ENCODE measurements at regions not wholly inside any gene's neighbourhood (a gene's known extent, or its start where the extent isn't known, plus 50 kb on each side); places are given as distances from the start of the nearest gene placed in this dataset.
"Not testable (repeated sequence)": the region's sequence is repeated elsewhere in the genome, so short reads cannot be mapped to it uniquely, and the experiment has no call there.

- no peak for DNase-seq
Observed at GRCh38 chr21:14058566-14058965, 152.2 kb downstream of the LIPI start.

GRCh38 chr21:14057841-14058481 is 152.8 kb downstream of the LIPI start:
- DNase-seq = not testable (repeated sequence)

DNA sequence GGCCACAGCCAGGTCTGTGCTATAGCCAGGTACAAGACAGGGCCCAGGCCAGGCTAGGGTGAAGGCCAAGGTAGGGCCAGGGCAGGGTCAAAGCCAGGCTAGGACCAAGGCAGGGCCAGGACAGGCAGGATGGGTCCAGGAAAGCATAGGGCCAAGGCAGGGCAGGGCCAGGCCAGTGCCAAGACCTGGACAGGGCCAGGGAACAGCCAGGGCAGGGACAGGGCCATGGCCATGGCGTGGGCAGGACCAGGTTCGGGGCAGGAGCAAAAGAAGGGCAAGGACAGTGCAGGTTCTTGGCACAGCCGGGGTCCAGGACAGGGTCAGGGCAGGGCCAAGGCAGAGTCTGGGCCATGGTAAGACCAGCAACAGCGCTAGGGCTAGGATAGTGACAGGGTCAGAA is 153.4 kb downstream of the LIPI start:
- no peak for DNase-seq

- DNase-seq = no peak
Observed at GRCh38 chr21:14056771-14057191, 154.0 kb downstream of the LIPI start.

GRCh38 chr21:14055746-14056515 is 154.8 kb downstream of the LIPI start:
- DNase-seq = not testable (repeated sequence)

- no peak for DNase-seq
Observed at GRCh38 chr21:14054682-14055081, 156.1 kb downstream of the LIPI start.

DNA sequence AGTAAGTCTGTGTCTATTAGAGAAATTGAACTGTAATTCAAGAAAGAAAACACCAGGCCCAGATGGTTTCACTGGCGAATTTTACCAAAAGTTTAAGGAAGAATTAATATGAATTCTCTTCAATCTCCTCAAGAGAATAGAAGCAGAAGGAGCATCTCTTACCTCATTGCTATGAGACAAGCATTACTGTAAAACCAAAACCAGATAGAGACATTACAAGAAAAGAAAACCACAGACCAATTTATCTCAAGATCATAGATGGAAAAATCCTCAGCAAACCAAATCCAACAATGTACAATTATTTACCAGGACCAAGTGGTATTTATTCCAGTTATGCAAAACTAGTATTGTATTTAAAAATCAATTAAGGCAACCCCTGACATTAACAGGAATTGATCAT is 160.6 kb downstream of the LIPI start:
- no peak for DNase-seq

DNA sequence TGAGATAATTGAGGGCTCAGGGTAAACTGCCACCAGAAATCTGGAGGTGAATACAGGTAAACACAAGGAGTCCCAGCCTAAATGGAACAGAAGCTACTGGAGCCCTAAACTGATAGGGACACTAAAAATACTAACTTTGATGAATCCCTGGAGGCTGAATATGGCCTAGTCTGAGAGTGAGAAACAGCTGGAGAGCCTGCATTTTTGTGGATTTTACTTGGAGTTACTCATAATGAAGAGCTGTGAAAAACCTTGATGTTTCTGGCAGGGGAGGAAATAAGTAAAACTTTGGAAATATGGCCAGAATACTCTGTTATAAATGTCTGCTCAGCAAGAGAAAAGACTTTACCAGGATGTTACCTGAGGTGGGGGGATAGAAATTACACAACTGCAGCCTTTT is 164.4 kb downstream of the LIPI start:
- no peak for DNase-seq

DNA sequence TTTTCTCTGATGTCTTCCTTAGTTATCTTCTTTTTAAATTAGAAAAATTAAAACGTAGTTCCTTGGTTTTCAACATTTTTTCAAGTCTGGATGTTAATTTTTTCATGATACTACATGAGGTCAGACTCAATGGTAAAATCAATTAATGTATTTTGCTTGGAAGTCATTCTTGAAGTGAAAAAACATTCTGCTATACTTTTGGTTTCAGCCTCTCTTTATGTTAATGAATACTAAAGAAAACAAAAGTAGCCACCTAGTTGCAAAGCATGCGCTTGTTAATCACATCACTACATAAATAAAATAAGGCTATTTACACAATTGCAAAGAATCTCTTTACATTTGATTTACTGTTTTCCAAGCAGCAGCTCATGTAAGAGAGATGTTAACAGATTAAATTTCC is 170.4 kb downstream of the LIPI start:
- no peak for DNase-seq

GRCh38 chr21:14028619-14029018 is 182.1 kb downstream of the LIPI start:
- DNase-seq = not testable (repeated sequence)

DNA sequence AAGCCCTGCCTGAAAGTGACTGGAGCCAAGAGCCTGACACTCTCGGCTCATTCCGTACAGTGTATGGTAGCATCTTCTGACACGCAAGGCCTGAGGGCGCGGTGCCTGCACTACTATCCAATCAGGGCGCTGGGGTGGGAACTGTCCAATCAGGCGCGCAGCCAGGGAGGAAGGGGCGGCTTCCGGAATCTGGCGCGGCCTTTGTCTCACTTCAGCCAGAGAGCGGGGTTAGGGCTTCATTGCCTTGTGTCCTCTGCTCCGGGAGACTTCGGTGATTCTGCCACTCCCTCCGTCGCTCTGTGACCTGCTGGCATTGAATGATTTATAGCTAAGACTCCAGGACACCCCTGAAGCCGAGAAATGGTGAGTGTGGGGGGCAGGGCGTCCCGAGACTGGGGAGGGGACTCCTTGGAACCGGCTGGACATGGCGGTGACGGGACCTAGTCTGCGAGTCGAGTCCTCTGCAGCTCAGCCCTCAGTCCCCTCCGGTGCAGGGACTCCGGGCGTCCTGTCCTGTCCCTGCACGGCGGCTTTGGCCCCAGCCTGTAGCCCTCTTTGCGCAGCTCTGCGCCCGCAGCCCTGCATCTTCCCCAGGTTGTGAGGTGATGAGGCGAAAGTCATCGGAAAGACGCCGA is 183.4 kb downstream of the LIPI start:
- DNase-seq = peak; percentile 75 to 79

DNA sequence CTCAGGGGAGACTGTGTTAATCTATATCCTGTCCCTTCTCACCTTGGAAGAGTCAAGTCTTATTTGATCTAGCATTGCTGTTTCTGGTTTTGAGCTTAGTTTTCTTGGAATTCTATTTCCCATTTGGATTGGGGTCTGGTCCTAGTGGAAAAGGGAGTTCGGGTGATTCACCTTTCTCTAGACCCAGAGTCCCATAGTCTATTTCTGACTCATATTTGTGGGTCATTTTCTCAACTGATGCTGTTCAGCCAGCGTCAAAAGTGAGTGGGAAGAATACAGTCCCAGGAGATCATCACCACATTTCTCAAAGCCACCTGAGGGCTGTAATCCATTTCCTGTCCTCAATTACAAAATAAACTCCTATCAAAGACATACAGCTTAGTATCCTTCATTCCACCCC is 190.6 kb downstream of the LIPI start:
- not testable (repeated sequence) for DNase-seq

- not testable (repeated sequence) for DNase-seq
Observed at GRCh38 chr21:14015841-14016240, 194.9 kb downstream of the LIPI start.

DNA sequence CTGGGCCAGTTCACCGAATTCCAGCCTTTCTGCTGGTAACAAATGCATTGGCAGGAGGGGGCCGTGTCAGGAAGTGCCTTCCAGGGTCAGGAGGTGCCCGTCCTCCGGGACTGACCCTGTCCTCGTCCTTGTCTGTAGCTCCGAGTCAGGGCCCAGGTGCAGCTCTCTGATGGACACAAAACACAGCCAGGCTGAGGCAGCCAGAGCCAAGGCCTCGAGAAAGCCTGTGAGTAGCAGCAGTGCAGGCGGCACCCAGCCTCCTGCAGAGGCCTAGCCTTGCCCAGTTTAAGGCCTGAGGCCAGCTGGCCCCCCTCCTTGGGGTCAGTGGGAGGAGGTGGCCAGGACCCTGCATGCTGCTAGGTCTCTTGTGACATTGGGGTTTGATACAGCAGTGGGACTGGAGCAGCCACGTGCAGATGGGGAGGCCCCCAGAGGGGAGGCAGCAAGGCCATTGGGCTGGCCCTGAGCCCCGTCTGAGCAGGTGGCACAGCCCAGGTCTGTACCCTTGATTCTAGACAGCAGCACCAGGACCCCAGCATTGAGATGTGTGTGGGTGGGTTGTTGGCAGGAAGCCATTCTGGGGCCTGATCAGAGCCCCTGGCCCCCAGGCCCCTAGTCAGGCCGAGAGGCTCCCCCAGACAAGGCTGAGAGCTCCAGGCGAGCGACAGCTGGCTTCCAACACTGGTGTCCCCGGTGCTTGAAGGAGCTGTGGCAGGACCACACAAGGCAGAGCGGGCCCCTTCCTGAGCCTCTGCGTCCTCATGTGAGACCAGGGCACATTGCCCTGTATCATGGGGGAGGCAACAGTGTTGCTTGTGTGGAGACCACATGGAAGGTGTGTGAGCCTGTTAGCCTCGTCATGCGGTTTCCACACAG is 196.9 kb downstream of the LIPI start:
- DNase-seq = not testable (repeated sequence)

GRCh38 chr21:14013056-14013603 is 197.6 kb downstream of the LIPI start:
- no peak for DNase-seq

GRCh38 chr21:14012409-14012808 is 198.3 kb downstream of the LIPI start:
- no peak for DNase-seq

- DNase-seq = not testable (repeated sequence)
Observed at GRCh38 chr21:14011751-14012150, 199.0 kb downstream of the LIPI start.

DNA sequence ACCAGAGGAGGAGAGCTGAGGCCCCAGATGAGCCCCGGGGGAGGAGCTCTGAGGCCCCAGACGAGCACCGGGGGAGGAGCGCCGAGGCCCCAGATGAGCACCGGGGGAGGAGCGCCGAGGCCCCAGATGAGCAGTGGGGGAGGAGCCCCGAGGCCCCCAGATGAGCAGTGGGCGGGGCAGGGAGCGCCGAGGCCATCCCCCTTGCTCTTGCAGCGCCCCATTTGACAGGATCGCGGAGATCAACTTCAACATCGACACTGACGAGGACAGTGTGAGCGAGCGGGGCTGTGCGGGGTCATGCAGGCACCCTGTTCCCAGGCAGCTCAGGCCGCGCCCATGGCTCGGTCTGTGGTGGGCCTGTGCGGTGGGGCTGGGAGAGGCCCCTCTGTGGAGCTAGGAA is 199.6 kb downstream of the LIPI start:
- DNase-seq = not testable (repeated sequence)

DNA sequence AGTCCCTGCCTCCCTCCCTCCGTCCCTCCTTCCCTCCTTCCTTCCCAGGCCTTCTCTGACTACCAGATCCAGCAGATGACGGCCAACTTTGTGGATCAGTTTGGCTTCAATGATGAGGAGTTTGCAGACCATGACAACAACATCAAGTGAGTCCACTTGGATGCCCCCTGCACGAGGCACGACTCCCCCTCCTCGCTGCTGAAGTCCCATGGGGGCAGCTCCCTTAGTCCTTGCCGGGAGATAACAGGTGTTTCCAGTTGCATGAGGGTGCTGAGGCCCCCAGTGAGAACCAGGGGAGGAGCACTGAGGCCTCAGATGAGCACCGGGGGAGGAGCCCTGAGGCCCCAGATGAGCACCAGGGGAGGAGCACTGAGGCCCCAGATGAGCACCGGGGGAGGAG is 200.0 kb downstream of the LIPI start:
- no peak for DNase-seq

GRCh38 chr21:14009990-14010389 is 200.8 kb downstream of the LIPI start:
- DNase-seq = not testable (repeated sequence)

DNA sequence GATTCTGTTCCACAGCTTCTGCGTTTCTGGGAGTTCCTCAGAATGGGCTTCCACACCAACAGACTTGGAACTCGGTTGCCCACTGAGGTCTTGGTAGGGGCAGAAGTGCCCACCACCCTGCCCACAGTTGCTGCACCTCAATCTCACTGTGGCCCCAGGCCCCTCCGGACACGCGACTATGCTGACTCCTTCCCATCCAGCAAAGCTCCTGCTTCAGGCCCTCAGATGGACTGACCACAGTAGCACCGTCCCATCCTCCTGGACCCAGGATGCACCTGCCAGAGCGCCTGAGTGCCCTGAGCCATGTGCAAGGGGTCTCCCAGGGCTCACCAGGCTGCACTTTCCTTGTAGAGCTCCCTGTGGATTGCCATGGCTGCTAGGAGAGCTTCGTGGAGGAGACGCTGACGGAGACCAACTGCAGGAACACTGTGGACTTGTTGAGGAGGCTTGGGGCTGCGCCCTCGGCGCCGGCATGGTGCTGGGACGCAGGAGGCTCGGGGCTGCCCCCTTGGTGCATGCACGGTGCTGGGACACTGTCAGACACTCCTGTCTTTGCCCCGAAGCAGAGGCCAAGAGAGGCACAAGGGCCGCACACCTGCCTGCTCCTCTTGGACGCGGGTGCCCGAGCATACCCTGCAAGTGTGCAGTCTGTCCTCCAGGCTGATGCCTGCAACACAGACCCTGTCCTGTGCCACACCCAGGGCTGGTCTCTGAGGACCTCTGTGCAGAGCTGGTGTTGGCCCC is 201.3 kb downstream of the LIPI start:
- DNase-seq = not testable (repeated sequence)

DNA sequence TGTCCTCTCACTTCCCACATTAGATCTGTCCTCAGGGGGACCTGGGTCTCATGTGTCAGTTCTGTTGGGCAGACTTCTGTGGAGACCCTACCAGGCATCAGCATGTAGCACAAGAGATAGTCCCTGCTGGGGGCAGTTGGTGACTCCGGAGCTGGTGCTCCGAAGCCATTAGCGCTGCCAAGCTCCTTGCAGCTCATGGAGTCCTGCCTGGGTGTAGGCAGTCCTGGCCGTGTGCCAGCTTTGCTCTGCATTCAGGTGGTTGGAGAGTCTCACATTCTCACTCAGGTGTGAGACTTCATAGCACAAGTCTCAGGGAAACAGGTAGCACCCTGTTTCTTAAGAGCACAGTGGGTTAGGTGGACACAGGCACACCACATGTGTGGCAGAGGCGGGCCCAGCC is 202.3 kb downstream of the LIPI start:
- not testable (repeated sequence) for DNase-seq
